ENCODE measurements at regions not wholly inside any gene's neighbourhood (a gene's known extent, or its start where the extent isn't known, plus 50 kb on each side); places are given as distances from the start of the nearest gene placed in this dataset.

DNA sequence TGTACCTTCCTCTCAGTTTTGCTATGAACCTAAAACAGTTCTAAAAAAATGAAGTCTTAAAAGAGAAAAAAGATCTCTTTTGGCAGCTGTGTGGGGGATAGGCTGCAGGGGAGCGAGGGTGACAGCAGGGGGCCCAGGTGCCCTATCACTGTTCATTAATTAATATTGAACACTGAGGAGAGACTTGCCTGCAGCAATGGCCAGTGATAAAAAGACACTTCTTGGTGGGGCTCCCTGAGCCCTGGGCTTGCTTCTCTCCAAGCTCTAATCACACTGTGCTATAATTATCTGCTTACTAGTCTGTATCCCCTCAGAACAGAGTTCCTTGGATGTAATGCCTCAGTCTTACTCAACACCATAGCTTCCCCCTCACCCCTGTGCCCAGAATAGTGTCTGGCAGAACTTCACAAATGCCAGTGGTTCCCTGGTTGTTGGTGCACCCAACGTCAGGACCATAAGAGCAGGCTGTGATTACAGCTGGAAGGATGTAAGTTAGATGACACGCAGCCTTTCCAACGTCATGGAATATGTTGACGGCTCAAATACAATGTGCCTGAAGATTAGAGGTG is 52.0 kb upstream of the IRX6 start:
- DNase-seq (ENCODE audit: low spot score), result no peak

- no peak for DNase-seq (ENCODE audit: low spot score)
Measured at GRCh38 chr16:55272744-55273143, 51.3 kb upstream of the IRX6 start.

DNA sequence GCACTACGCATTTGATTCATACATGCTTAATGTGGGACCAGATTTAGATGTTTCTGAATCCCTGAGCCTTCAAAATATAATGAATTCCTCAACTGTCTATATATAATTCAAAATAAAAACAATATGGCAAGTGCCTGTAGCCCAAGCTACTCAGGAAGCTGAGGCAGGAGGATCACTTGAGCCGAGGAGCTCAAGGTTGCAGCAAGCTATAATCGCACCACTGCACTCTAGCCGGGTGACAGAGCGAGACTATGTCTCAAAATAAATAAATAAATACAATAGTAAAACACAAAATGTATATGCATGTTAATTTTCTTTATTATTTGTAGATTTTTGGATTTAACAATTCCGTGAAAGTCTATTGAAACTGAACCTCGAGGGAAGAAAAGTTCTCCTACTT is 50.6 kb upstream of the IRX6 start:
- no peak for DNase-seq (ENCODE audit: low spot score)

DNA sequence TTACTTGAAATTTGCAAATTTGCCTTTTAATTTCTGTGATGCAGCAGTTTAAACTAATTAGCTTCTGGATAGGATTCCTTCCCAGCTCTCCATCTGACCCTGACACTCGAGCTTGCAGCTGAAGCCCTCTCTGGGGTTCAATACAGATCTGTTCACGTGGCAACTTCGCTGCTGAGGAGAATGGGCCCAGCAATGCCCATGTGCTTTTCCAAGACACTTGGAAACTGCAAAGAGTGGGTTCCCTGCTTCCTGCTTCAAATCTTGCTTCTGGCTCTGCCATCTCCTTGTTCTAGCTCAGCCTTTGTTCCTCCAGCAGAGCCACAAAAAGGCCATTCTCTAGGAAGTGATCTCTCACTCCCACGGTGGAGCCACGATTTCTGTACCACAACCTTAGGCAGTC is 50.0 kb upstream of the IRX6 start:
- no peak for DNase-seq (ENCODE audit: low spot score)

All from COLO829 (cell line).